Sigmoid colon (tissue), 6 donors: ENCODE measurements at regions not wholly inside any gene's neighbourhood (a gene's known extent, or its start where the extent isn't known, plus 50 kb on each side); places are given as distances from the start of the nearest gene placed in this dataset.

ENCODE experiments used
- DNase-seq: peaks from one replicate; pipeline ENCODE4 v3.0.0-alpha.2; 2019
- H3K27ac ChIP-seq, 4 donors: fragments of 200-600 bp; sonication (generic); one replicate each; pipeline ENCODE4 v1.5.1; 2016 to 2019; ENCODE audit warnings: mild to moderate bottlenecking in 1 of 4
- H3K27me3 ChIP-seq, 3 donors: fragments of 200-600 bp; sonication (generic); one replicate each; pipeline ENCODE4 v1.5.1; 2019; ENCODE audit warnings: mild to moderate bottlenecking in 1 of 3
- H3K36me3 ChIP-seq, 4 donors: fragments of 200-600 bp; sonication (generic); one replicate each; pipeline ENCODE4 v1.5.1; 2016 to 2019
- H3K4me1 ChIP-seq, 4 donors: fragments of 200-600 bp; sonication (generic); one replicate each; pipeline ENCODE4 v1.5.1; 2017 to 2019
- H3K4me3 ChIP-seq, 4 donors: fragments of 200-600 bp; sonication (generic); one replicate each; pipeline ENCODE4 v1.5.1; 2017 to 2019; ENCODE audit warnings: mild to moderate bottlenecking in 2 of 4, moderate library complexity in 1 of 4
- H3K9me3 ChIP-seq, 4 donors: fragments of 200-600 bp in 3 of 4; sonication (generic) in 3 of 4; one replicate each; pipeline versions ENCODE4 v1.5.1 to v1.6.1; 2013 to 2019
- CTCF ChIP-seq, 4 experiments: fragments of 450-650 bp in 3 of 4; fragments of 200-600 bp in 1 of 4; IDR thresholded peaks; one replicate each; pipeline ENCODE4 v1.5.1; 2016 to 2019; ENCODE audit warnings: antibody characterized with exemption in 4 of 4, mild to moderate bottlenecking in 3 of 4, moderate library complexity in 2 of 4
- EP300 ChIP-seq, 4 donors: sonication (generic); formaldehyde crosslinking; IDR thresholded peaks; one replicate each; pipeline ENCODE4 v1.6.1; 2017; ENCODE audit warnings: antibody characterized with exemption in 4 of 4
- POLR2A ChIP-seq, 2 donors: fragments of 450-650 bp; IDR thresholded peaks; one replicate each; pipeline ENCODE4 v1.6.1; 2016; ENCODE audit warnings: antibody characterized with exemption in 2 of 2, mild to moderate bottlenecking in 2 of 2, moderate library complexity in 2 of 2
- POLR2AphosphoS5 ChIP-seq, 4 donors: sonication (generic); formaldehyde crosslinking; IDR thresholded peaks; one replicate each; pipeline ENCODE4 v1.6.1; 2017; ENCODE audit warnings: antibody characterized with exemption in 4 of 4
- WGBS, 2 donors: extraction: QIAGEN DNeasy Blood & Tissue Kit; methylation state at CpG; one replicate each; pipeline ENCODE4 v1.1.7; 2013; 5-methylcytosine and 5-hydroxymethylcytosine counted together
- intact Hi-C: fragments of 100-400 bp; cut with DNase I; formaldehyde crosslinking; loops from one replicate; pipeline ENCODE4 v1.15.1; 2023
- donor health status: healthy with polysubstance abuse.
- donor health status: healthy.

GRCh38 chr12:105469211-105469610 is 138.7 kb downstream of the C12orf75 start:
- no peak for TF ChIP-seq CTCF (IDR thresholded peaks at IDR 0.05)
- 58 to 73% methylated on average over 5 of the region's 5 CpGs for WGBS, 2 donors
- no peaks in the 10 kb centered on the region for H3K27me3 ChIP-seq
- peak; percentile 60 for DNase-seq
- H3K9me3 ChIP-seq, result no peaks in the 10 kb centered on the region
- no peak overlapping the region for H3K4me3 ChIP-seq
- peak overlapping the region in 1 of 4 donors; percentile 12 for H3K27ac ChIP-seq
- intact Hi-C loops, result no loop called here
- H3K4me1 ChIP-seq, result no peaks in the 10 kb centered on the region
- no peaks in the 10 kb centered on the region for H3K36me3 ChIP-seq

GRCh38 chr12:105469701-105470100 is 139.2 kb downstream of the C12orf75 start:
- H3K27ac ChIP-seq, result peak overlapping the region in 1 of 4 donors; percentile 12

GRCh38 chr12:105470102-105470501 is 139.6 kb downstream of the C12orf75 start:
- no peak overlapping the region for H3K4me3 ChIP-seq
- no peaks in the 10 kb centered on the region for H3K9me3 ChIP-seq
- H3K36me3 ChIP-seq, result no peaks in the 10 kb centered on the region
- TF ChIP-seq EP300 (IDR thresholded peaks at IDR 0.05), result no peak
- TF ChIP-seq POLR2AphosphoS5 (IDR thresholded peaks at IDR 0.05), result no peak
- no peak for TF ChIP-seq POLR2A (IDR thresholded peaks at IDR 0.05)
- no peak for TF ChIP-seq CTCF (IDR thresholded peaks at IDR 0.05)
- no peak for DNase-seq
- WGBS, 2 donors, result 77 to 83% methylated on average over 2 of the region's 2 CpGs
- no peaks in the 10 kb centered on the region for H3K27me3 ChIP-seq
- intact Hi-C loops, result no loop called here
- no peak overlapping the region for H3K27ac ChIP-seq
- no peaks in the 10 kb centered on the region for H3K4me1 ChIP-seq

More at GRCh38 chr12:105469701-105470100, 139.2 kb downstream of the C12orf75 start:
- H3K27me3 ChIP-seq, result no peaks in the 10 kb centered on the region
- no peaks in the 10 kb centered on the region for H3K4me1 ChIP-seq
- WGBS, 2 donors, result 74 to 80% methylated on average over 5 of the region's 5 CpGs
- no peak overlapping the region for H3K4me3 ChIP-seq
- no peaks in the 10 kb centered on the region for H3K36me3 ChIP-seq
- TF ChIP-seq POLR2A (IDR thresholded peaks at IDR 0.05) (no peak), CTCF (IDR thresholded peaks at IDR 0.05) (no peak), EP300 (IDR thresholded peaks at IDR 0.05) (no peak), POLR2AphosphoS5 (IDR thresholded peaks at IDR 0.05) (no peak)
- no peaks in the 10 kb centered on the region for H3K9me3 ChIP-seq
- no peak for DNase-seq
- intact Hi-C loops, result no loop called here

- no peak for DNase-seq
- intact Hi-C loops, result no loop called here
- TF ChIP-seq CTCF (IDR thresholded peaks at IDR 0.05) (no peak), POLR2AphosphoS5 (IDR thresholded peaks at IDR 0.05) (no peak), EP300 (IDR thresholded peaks at IDR 0.05) (no peak), POLR2A (IDR thresholded peaks at IDR 0.05) (no peak)
- WGBS, 2 donors, result 66 to 78% methylated on average over 2 of the region's 2 CpGs
- H3K4me1 ChIP-seq, result no peaks in the 10 kb centered on the region
- no peak overlapping the region for H3K4me3 ChIP-seq
- no peak overlapping the region for H3K27ac ChIP-seq
- no peaks in the 10 kb centered on the region for H3K36me3 ChIP-seq
- H3K9me3 ChIP-seq, result no peaks in the 10 kb centered on the region
- H3K27me3 ChIP-seq, result no peaks in the 10 kb centered on the region
These were observed 140.1 kb downstream of the C12orf75 start for GRCh38 chr12:105470601-105471000.

- Histone ChIP-seq H3K9me3 (no peaks in the 10 kb centered on the region), H3K4me1 (no peaks in the 10 kb centered on the region), H3K36me3 (no peaks in the 10 kb centered on the region), H3K27ac (no peak overlapping the region), H3K27me3 (no peaks in the 10 kb centered on the region), H3K4me3 (no peak overlapping the region)
- WGBS, 2 donors, result 71 to 77% methylated on average over 4 of the region's 4 CpGs
- intact Hi-C loops, result no loop called here
- no peak for DNase-seq
- TF ChIP-seq POLR2A (IDR thresholded peaks at IDR 0.05) (no peak), CTCF (IDR thresholded peaks at IDR 0.05) (no peak)
These were observed 144.2 kb downstream of the C12orf75 start for GRCh38 chr12:105474672-105475071.
